MM.1S (cell line): ENCODE measurements at regions not wholly inside any gene's neighbourhood (a gene's known extent, or its start where the extent isn't known, plus 50 kb on each side); places are given as distances from the start of the nearest gene placed in this dataset.
"Not testable (repeated sequence)": the region's sequence is repeated elsewhere in the genome, so short reads cannot be mapped to it uniquely, and the experiment has no call there.

Experiments
- DNase-seq: peaks from one replicate; pipeline ENCODE4 v3.0.0-alpha.2; 2015
- H2AFZ ChIP-seq: fragments of 300-600 bp; sonication (generic); 2 replicates; pipeline ENCODE4 v1.6.0; 2016; ENCODE audit warnings: antibody characterized with exemption, low read length
- H3F3A ChIP-seq: fragments of 300-600 bp; sonication (generic); 2 replicates; pipeline ENCODE4 v1.6.1; 2016; ENCODE audit warnings: mild to moderate bottlenecking, antibody characterized with exemption, low read length, moderate library complexity, mixed read lengths; ENCODE audit not compliant: insufficient read depth
- H3K27ac ChIP-seq: fragments of 300-600 bp; sonication (generic); 2 replicates; pipeline ENCODE4 v1.5.1; 2016; ENCODE audit warnings: mild to moderate bottlenecking, low read length
- H3K27me3 ChIP-seq: fragments of 300-600 bp; sonication (generic); replicated peaks from 2 replicates; pipeline ENCODE4 v1.6.0; 2016; ENCODE audit warnings: low read length; ENCODE audit not compliant: insufficient read depth
- H3K36me3 ChIP-seq: fragments of 300-600 bp; sonication (generic); replicated peaks from 2 replicates; pipeline ENCODE4 v1.6.1; 2016; ENCODE audit warnings: mild to moderate bottlenecking, low read length, mixed read lengths; ENCODE audit not compliant: insufficient read depth
- H3K4me1 ChIP-seq: fragments of 300-600 bp; sonication (generic); 2 replicates; pipeline ENCODE4 v1.6.1; 2016; ENCODE audit warnings: low read length, mixed read lengths
- H3K4me2 ChIP-seq: fragments of 300-600 bp; sonication (generic); 2 replicates; pipeline ENCODE4 v1.6.0; 2016; ENCODE audit warnings: low read depth, low read length
- H3K4me3 ChIP-seq: fragments of 300-600 bp; sonication (generic); 2 replicates; pipeline ENCODE4 v1.5.1; 2016; ENCODE audit warnings: low read length, mixed read lengths
- H3K79me2 ChIP-seq: fragments of 300-600 bp; sonication (generic); 2 replicates; pipeline ENCODE4 v1.6.1; 2016; ENCODE audit warnings: mixed run types, low read length, mixed read lengths
- H3K9ac ChIP-seq: fragments of 300-600 bp; sonication (generic); 2 replicates; pipeline ENCODE4 v1.6.1; 2016; ENCODE audit warnings: low read length, mixed read lengths
- H3K9me2 ChIP-seq: fragments of 300-600 bp; sonication (generic); replicated peaks from 2 replicates; pipeline ENCODE4 v1.6.1; 2016; ENCODE audit warnings: mild to moderate bottlenecking, low read length, mixed read lengths; ENCODE audit not compliant: insufficient read depth
- H3K9me3 ChIP-seq: fragments of 300-600 bp; sonication (generic); replicated peaks from 2 replicates; pipeline ENCODE4 v1.6.1; 2016; ENCODE audit warnings: mild to moderate bottlenecking, low read length, mixed read lengths; ENCODE audit not compliant: insufficient read depth
- H4K20me1 ChIP-seq: fragments of 300-600 bp; sonication (generic); 2 replicates; pipeline ENCODE4 v1.6.1; 2016; ENCODE audit warnings: mild to moderate bottlenecking, low read length, moderate library complexity, mixed read lengths; ENCODE audit not compliant: insufficient read depth
- CTCF ChIP-seq: fragments of 300-600 bp; sonication (generic); IDR thresholded peaks from 2 replicates; pipeline ENCODE4 v1.5.1; 2016; ENCODE audit warnings: antibody characterized with exemption, low read length, mixed read lengths
- EZH2 ChIP-seq: fragments of 300-600 bp; sonication (generic); optimal IDR thresholded peaks from 2 replicates; pipeline ENCODE3; 2017; ENCODE audit warnings: low read depth, mild to moderate bottlenecking, antibody characterized with exemption, low read length, mixed read lengths
- EZH2phosphoT487 ChIP-seq: fragments of 300-600 bp; sonication (generic); IDR thresholded peaks from 2 replicates; pipeline ENCODE4 v1.6.1; 2018; ENCODE audit warnings: antibody characterized with exemption, low read length

- no peak overlapping the region for H3K27ac ChIP-seq
- no peak overlapping the region for H3K4me3 ChIP-seq
- H3K79me2 ChIP-seq, result no peaks in the 10 kb centered on the region
- H2AFZ ChIP-seq, result no peak overlapping the region
- H4K20me1 ChIP-seq, result no peaks in the 10 kb centered on the region
- no peak overlapping the region for H3K9ac ChIP-seq
- H3K9me2 ChIP-seq, result no peaks in the 10 kb centered on the region
- no peak overlapping the region for H3K4me2 ChIP-seq
- TF ChIP-seq CTCF (no peak), EZH2phosphoT487 (no peak), EZH2 (no peak)
- no peaks in the 10 kb centered on the region for H3K4me1 ChIP-seq
- DNase-seq, result no peak
- no peaks in the 10 kb centered on the region for H3K36me3 ChIP-seq
- no peaks in the 10 kb centered on the region for H3K9me3 ChIP-seq
- H3K27me3 ChIP-seq, result no peaks in the 10 kb centered on the region
- no peaks in the 10 kb centered on the region for H3F3A ChIP-seq
Observed at GRCh38 chr6:74177506-74177905, 481.5 kb downstream of the CD109 start.

- H3K4me1 ChIP-seq, H3K9ac ChIP-seq, H3K36me3 ChIP-seq: not testable (repeated sequence)
Observed at GRCh38 chr6:74170550-74170949, 474.5 kb downstream of the CD109 start.

GRCh38 chr6:74170118-74170517 is 474.1 kb downstream of the CD109 start:
- Histone ChIP-seq H4K20me1 (no peaks in the 10 kb centered on the region), H3K4me1 (no peaks in the 10 kb centered on the region), H3K9me2 (no peaks in the 10 kb centered on the region), H3K27ac (no peak overlapping the region), H3K9ac (no peak overlapping the region), H3K9me3 (no peaks in the 10 kb centered on the region), H3K36me3 (no peaks in the 10 kb centered on the region), H3F3A (no peaks in the 10 kb centered on the region), H2AFZ (no peak overlapping the region), H3K27me3 (no peaks in the 10 kb centered on the region), H3K4me3 (no peak overlapping the region), H3K4me2 (no peak overlapping the region), H3K79me2 (no peaks in the 10 kb centered on the region)
- TF ChIP-seq EZH2phosphoT487, result no peak
- TF ChIP-seq CTCF, result no peak
- no peak for DNase-seq

More at GRCh38 chr6:74170550-74170949, 474.5 kb downstream of the CD109 start:
- H3K27ac ChIP-seq, H3K4me2 ChIP-seq, H3K9me2 ChIP-seq, H4K20me1 ChIP-seq, H3F3A ChIP-seq, H3K79me2 ChIP-seq, DNase-seq, H2AFZ ChIP-seq, H3K27me3 ChIP-seq, H3K4me3 ChIP-seq, H3K9me3 ChIP-seq: not testable (repeated sequence)

GRCh38 chr6:74167976-74168375 is 472.0 kb downstream of the CD109 start:
- no peak for TF ChIP-seq EZH2phosphoT487
- TF ChIP-seq EZH2, result no peak
- no peak for TF ChIP-seq CTCF
- Histone ChIP-seq H3K79me2 (no peaks in the 10 kb centered on the region), H3K9me3 (no peaks in the 10 kb centered on the region), H3K4me3 (no peak overlapping the region), H3K36me3 (no peaks in the 10 kb centered on the region), H3K9ac (no peak overlapping the region), H3K27ac (no peak overlapping the region), H2AFZ (no peak overlapping the region), H3F3A (no peaks in the 10 kb centered on the region), H3K9me2 (no peaks in the 10 kb centered on the region), H3K4me1 (no peaks in the 10 kb centered on the region), H4K20me1 (no peaks in the 10 kb centered on the region), H3K4me2 (no peak overlapping the region), H3K27me3 (no peaks in the 10 kb centered on the region)
- no peak for DNase-seq
